OCI-LY7 (cell line): ENCODE measurements at regions not wholly inside any gene's neighbourhood (a gene's known extent, or its start where the extent isn't known, plus 50 kb on each side); places are given as distances from the start of the nearest gene placed in this dataset.

ENCODE experiments used
- CTCF ChIP-seq: fragments of 200-600 bp; sonication (generic); conservative IDR thresholded peaks from 2 replicates; pipeline ENCODE4 v1.5.1; 2014; ENCODE audit warnings: mild to moderate bottlenecking, antibody characterized with exemption, low read length, moderate library complexity, mixed read lengths
- EZH2phosphoT487 ChIP-seq: fragments of 200-600 bp; sonication (generic); IDR thresholded peaks from 2 replicates; pipeline ENCODE4 v1.6.1; 2018; ENCODE audit warnings: low read depth, borderline replicate concordance, mild to moderate bottlenecking, mixed run types, antibody characterized with exemption, low read length, moderate library complexity, mixed read lengths

- TF ChIP-seq CTCF (no peak), EZH2phosphoT487 (no peak)
Observed at GRCh38 chr13:76683168-76683567, 203.0 kb downstream of the KCTD12 start.
